ENCODE measurements at regions not wholly inside any gene's neighbourhood (a gene's known extent, or its start where the extent isn't known, plus 50 kb on each side); places are given as distances from the start of the nearest gene placed in this dataset.

DNA sequence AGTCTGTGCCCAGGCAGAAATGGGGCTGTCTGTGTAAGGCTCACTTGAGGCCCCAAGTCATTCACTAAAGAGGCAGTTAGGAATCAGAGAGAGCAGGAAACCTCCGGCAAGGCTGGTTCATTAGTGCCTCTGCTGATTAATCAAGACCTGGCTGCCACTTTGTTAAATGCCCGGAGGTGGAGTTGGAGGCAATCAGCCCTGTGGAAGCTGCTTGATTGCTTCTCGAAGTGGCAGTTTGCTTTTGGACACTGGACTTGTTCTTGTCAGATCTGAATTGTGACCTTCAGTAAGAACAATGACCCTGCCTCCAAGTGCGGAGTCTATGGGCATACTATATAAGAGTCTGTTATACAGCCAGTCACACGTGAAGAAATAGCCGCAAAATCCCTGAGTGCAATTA, 183.9 kb upstream of the LINC00305 start:
- H3K9me3 ChIP-seq (ENCODE audit: low read depth) = no peaks in the 10 kb centered on the region
- H3K4me1 ChIP-seq (ENCODE audit: insufficient read depth) = no peaks in the 10 kb centered on the region
- no peaks in the 10 kb centered on the region for H3K79me2 ChIP-seq
- H2AFZ ChIP-seq = no peak overlapping the region
- DNase-seq (ENCODE audit: low spot score) = no peak
- H4K20me1 ChIP-seq (ENCODE audit: insufficient read depth, poor library complexity, severe bottlenecking) = no peaks in the 10 kb centered on the region
- WGBS (ENCODE audit: low lambda C conversion rate, missing lambda C conversion rate) = 65% methylated on average over 6 of the region's 6 CpGs
- H3K4me3 ChIP-seq = no peak overlapping the region
- no peaks in the 10 kb centered on the region for H3K9me2 ChIP-seq (replicated peaks; ENCODE audit: insufficient read depth)
- no peak overlapping the region for H3K4me2 ChIP-seq
- no peaks in the 10 kb centered on the region for H3K27me3 ChIP-seq
- H3K27ac ChIP-seq = no peak overlapping the region
- no peaks in the 10 kb centered on the region for H3K36me3 ChIP-seq (replicated peaks; ENCODE audit: insufficient read depth, low read depth)
- TF ChIP-seq EZH2 (IDR thresholded peaks at IDR 0.05; ENCODE audit: borderline replicate concordance) = no peak
- TF ChIP-seq CTCF (IDR thresholded peaks at IDR 0.05; ENCODE audit: poor library complexity) = no peak
- TF ChIP-seq EZH2phosphoT487 (IDR thresholded peaks at IDR 0.05; ENCODE audit: low read depth, severe bottlenecking, unreplicated experiment) = no peak

GRCh38 chr18:64331419-64331818, 182.5 kb upstream of the LINC00305 start:
- no peaks in the 10 kb centered on the region for H3K27me3 ChIP-seq
- H3K79me2 ChIP-seq = no peaks in the 10 kb centered on the region
- no peak overlapping the region for H3K27ac ChIP-seq
- H3K4me3 ChIP-seq = no peak overlapping the region
- no peaks in the 10 kb centered on the region for H3K9me2 ChIP-seq (replicated peaks; ENCODE audit: insufficient read depth)
- no peaks in the 10 kb centered on the region for H3K36me3 ChIP-seq (replicated peaks; ENCODE audit: insufficient read depth, low read depth)
- H3K9me3 ChIP-seq (ENCODE audit: low read depth) = no peaks in the 10 kb centered on the region
- 100% methylated on average over 1 of the region's 1 CpG for WGBS (ENCODE audit: low lambda C conversion rate, missing lambda C conversion rate)
- H3K4me2 ChIP-seq = no peak overlapping the region
- H4K20me1 ChIP-seq (ENCODE audit: insufficient read depth, poor library complexity, severe bottlenecking) = no peaks in the 10 kb centered on the region
- H2AFZ ChIP-seq = no peak overlapping the region
- H3K4me1 ChIP-seq (ENCODE audit: insufficient read depth) = no peaks in the 10 kb centered on the region
- no peak for DNase-seq (ENCODE audit: low spot score)
- TF ChIP-seq CTCF (IDR thresholded peaks at IDR 0.05; ENCODE audit: poor library complexity) = no peak

GRCh38 chr18:64330931-64331330, 182.0 kb upstream of the LINC00305 start:
- H3K4me2 ChIP-seq = no peak overlapping the region
- 82% methylated on average over 6 of the region's 6 CpGs for WGBS (ENCODE audit: low lambda C conversion rate, missing lambda C conversion rate)
- no peaks in the 10 kb centered on the region for H3K27me3 ChIP-seq
- DNase-seq (ENCODE audit: low spot score) = no peak
- no peak for TF ChIP-seq EZH2 (IDR thresholded peaks at IDR 0.05; ENCODE audit: borderline replicate concordance)
- no peak for TF ChIP-seq EZH2phosphoT487 (IDR thresholded peaks at IDR 0.05; ENCODE audit: low read depth, severe bottlenecking, unreplicated experiment)
- no peak for TF ChIP-seq CTCF (IDR thresholded peaks at IDR 0.05; ENCODE audit: poor library complexity)
- H3K36me3 ChIP-seq (replicated peaks; ENCODE audit: insufficient read depth, low read depth) = no peaks in the 10 kb centered on the region
- no peak overlapping the region for H3K4me3 ChIP-seq
- no peaks in the 10 kb centered on the region for H3K79me2 ChIP-seq
- H4K20me1 ChIP-seq (ENCODE audit: insufficient read depth, poor library complexity, severe bottlenecking) = no peaks in the 10 kb centered on the region
- H2AFZ ChIP-seq = no peak overlapping the region
- H3K27ac ChIP-seq = no peak overlapping the region
- no peaks in the 10 kb centered on the region for H3K4me1 ChIP-seq (ENCODE audit: insufficient read depth)
- no peaks in the 10 kb centered on the region for H3K9me3 ChIP-seq (ENCODE audit: low read depth)
- H3K9me2 ChIP-seq (replicated peaks; ENCODE audit: insufficient read depth) = no peaks in the 10 kb centered on the region

DNA sequence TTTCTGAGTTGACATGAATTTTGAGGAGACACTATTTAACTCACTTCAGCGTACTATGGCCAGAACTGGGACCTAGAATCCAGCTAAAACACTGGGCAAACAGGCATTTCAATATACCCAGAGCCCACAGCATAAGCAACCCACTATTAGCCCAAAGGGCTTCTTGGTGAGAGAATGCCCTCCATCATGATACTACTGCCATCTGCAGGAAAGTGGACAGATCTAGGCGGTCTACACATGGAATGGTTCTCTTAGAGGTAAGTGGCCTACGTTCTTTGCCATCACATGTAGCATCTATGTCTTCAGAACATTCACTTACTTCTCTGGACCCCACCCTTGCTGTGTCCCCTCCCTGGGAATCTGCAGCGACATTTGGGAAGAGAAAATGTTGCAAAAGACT, 181.3 kb upstream of the LINC00305 start:
- no peak overlapping the region for H3K27ac ChIP-seq
- no peaks in the 10 kb centered on the region for H3K4me1 ChIP-seq (ENCODE audit: insufficient read depth)
- H3K4me3 ChIP-seq = no peak overlapping the region
- no peaks in the 10 kb centered on the region for H3K27me3 ChIP-seq
- H4K20me1 ChIP-seq (ENCODE audit: insufficient read depth, poor library complexity, severe bottlenecking) = no peaks in the 10 kb centered on the region
- no peaks in the 10 kb centered on the region for H3K9me2 ChIP-seq (replicated peaks; ENCODE audit: insufficient read depth)
- H3K36me3 ChIP-seq (replicated peaks; ENCODE audit: insufficient read depth, low read depth) = no peaks in the 10 kb centered on the region
- no peaks in the 10 kb centered on the region for H3K9me3 ChIP-seq (ENCODE audit: low read depth)
- no peak for TF ChIP-seq EZH2phosphoT487 (IDR thresholded peaks at IDR 0.05; ENCODE audit: low read depth, severe bottlenecking, unreplicated experiment)
- TF ChIP-seq CTCF (IDR thresholded peaks at IDR 0.05; ENCODE audit: poor library complexity) = peak; percentile 32
- WGBS (ENCODE audit: low lambda C conversion rate, missing lambda C conversion rate) = 78% methylated on average over 4 of the region's 4 CpGs
- peak; percentile 22 for DNase-seq (ENCODE audit: low spot score)
- no peak overlapping the region for H3K4me2 ChIP-seq
- H3K79me2 ChIP-seq = no peaks in the 10 kb centered on the region
- no peak overlapping the region for H2AFZ ChIP-seq

Data from hepatocyte (in vitro differentiated cells).